Stimulated activated CD4-positive, alpha-beta T cell treated with anti-CD3 and anti-CD28 coated beads, Interleukin-2, amount 100 ng/mL, for 4 hours (primary cell): ENCODE measurements at regions not wholly inside any gene's neighbourhood (a gene's known extent, or its start where the extent isn't known, plus 50 kb on each side); places are given as distances from the start of the nearest gene placed in this dataset.

Experiments used
- DNase-seq: peaks from one replicate; pipeline ENCODE4 v3.0.0-alpha.2; 2020; ENCODE audit warnings: low read depth

GRCh38 chr2:198219292-198219691 lies 414.9 kb downstream of the PLCL1 start:
- no peak for DNase-seq

- no peak for DNase-seq
Observed at GRCh38 chr2:198214114-198214596, 409.8 kb downstream of the PLCL1 start.

- DNase-seq, result no peak
Observed at GRCh38 chr2:198213253-198213652, 408.9 kb downstream of the PLCL1 start.

GRCh38 chr2:198211706-198212105 lies 407.3 kb downstream of the PLCL1 start:
- no peak for DNase-seq

GRCh38 chr2:198203336-198204069 lies 399.1 kb downstream of the PLCL1 start:
- DNase-seq, result no peak
